GM21447 (cell line): ENCODE measurements at regions not wholly inside any gene's neighbourhood (a gene's known extent, or its start where the extent isn't known, plus 50 kb on each side); places are given as distances from the start of the nearest gene placed in this dataset.

Experiments
- ATAC-seq: cut with Tn5 transposase; IDR thresholded peaks from one replicate; pipeline ENCODE4 v1.9.1; 2021; ENCODE audit not compliant: unreplicated experiment

DNA sequence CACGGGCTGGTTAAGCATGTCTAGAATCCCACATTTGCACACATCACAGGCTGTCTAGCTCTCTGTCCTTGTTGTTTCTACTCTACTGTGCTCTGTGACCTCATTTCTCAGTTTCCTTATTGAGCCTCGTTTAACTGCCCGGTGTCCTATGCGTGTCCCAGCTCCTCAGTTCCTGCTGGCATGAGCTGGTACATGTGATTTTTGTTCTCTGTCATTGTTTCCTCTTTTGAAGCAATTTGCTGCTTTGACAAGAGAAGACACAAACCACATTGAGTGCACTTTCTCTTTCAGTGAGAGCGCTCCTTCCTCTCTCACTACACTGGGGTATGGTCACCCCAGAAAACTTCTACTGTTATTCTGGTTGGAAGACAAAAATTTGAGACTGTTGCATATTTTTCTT lies 563.5 kb downstream of the PDCD6IP start:
- peak; percentile 98 for ATAC-seq

DNA sequence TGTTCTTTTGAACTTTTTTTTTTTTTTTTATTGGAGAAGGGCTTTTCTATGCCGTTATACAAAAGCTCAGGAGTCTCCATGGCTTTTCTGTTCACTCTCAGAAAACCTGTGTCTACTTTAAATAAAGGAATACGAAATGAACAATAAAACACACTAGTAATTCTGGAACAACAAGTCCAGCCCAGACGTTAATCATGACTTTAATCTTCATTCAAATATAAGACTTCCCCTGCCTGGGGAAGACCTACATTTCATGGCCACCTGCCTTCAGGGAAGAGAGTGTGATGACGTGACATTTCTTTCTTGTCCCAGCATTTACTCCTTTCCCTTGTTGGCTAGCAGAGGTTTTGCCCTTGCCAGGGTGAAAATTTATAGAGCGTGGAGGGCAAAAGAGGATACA lies 564.5 kb downstream of the PDCD6IP start:
- ATAC-seq: no peak

GRCh38 chr3:34363881-34364280 lies 565.5 kb downstream of the PDCD6IP start:
- ATAC-seq: no peak

GRCh38 chr3:34364335-34364734 lies 565.9 kb downstream of the PDCD6IP start:
- ATAC-seq: no peak

GRCh38 chr3:34365231-34365630 lies 566.8 kb downstream of the PDCD6IP start:
- no peak for ATAC-seq

DNA sequence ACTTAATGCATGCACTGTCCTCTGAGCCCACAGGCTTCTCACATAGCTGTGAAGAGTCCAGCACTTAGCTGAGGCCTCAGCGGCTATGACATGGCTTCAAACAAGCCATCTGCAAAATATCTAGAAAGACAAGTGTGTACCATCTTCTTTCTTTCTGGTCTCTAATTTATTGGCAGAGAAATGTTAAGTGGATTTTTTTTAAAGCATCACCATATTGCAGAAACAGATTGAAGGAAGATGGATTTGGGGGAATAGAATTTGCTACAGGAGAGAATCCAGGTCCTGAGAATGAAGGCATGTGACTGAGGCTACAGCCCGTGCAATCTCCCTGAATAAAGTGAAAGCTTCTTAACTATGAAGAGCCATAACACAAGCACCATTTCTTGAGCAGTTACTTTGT lies 567.3 kb downstream of the PDCD6IP start:
- ATAC-seq: no peak

DNA sequence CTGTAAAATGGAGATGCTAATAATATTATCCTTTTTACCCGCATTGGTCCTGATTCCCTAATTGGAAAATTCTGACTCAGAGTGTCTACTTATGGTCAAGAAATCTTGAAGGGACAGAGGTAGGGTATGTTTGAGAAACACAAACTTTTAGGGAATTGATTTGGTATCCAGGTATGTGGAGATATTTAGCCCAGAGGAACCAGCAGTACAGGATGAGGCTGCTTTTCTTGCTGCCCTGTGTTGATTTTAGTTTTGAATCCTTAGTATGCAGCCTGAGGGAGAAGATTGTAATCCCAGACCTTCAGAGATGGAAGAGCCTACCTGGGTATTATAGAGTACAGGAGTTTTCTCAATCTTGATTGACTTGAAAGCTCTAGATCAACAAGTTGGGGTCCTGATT lies 569.1 kb downstream of the PDCD6IP start:
- no peak for ATAC-seq

DNA sequence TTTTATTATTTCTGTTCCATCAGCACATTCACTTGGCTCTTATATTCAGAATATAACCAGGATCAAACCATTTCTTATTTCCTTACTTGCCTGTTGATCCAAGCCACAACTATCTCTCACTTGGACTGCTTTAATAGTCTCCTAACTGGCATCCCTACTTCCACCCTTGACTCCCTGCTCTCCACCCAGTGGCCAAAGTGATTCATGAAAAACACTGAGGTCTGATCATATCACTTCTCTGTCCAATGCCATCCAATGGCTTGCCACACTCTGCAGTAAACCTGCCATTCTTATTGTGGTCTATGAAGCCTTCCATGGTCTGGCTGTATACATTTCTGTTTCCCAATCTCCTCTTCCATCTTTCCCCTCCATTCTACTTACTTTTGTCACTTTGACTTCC lies 576.1 kb downstream of the PDCD6IP start:
- ATAC-seq: no peak

DNA sequence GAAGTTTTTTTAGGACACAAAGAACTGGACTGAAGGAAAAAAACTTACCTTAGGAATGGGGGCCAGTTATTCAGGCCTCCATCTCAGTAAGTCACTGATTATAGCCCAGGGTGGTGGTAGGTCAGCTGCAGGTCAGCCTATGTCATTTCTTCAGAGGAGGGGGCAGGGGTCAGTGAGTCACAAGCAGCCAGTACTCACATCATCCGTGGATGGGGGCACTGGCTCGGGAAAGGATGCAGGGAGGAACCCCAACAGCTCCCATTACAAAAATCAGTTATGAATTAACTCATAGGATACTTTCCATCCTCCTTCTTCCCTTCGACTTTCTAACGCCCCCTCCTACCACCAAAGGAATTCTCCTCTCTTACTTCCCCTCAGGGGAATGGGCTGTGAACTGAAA lies 578.3 kb downstream of the PDCD6IP start:
- no peak for ATAC-seq

DNA sequence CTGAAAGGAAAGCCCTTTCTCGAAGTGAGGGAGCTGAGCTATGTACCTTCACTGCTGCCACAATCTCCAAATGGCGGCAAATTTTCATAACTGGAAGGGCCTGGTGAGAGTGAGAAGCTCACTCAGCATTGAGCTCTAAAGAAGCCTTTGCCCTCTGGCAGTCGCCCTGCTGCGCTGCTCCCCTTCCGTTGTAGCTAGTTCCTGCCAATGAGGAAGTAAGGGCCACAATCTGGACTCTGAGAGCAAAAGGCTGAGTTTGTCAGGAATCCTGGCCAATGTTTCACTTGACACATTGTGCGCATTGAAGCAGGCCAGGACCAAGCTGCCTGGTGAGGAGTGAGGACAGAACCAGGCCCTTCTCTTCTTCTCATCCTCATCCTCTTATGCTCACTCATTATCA lies 579.5 kb downstream of the PDCD6IP start:
- ATAC-seq: no peak

- no peak for ATAC-seq
Measured at GRCh38 chr3:34381243-34381642, 582.8 kb downstream of the PDCD6IP start.

- no peak for ATAC-seq
Measured at GRCh38 chr3:34382859-34383258, 584.4 kb downstream of the PDCD6IP start.

GRCh38 chr3:34386309-34386708 lies 587.9 kb downstream of the PDCD6IP start:
- no peak for ATAC-seq

DNA sequence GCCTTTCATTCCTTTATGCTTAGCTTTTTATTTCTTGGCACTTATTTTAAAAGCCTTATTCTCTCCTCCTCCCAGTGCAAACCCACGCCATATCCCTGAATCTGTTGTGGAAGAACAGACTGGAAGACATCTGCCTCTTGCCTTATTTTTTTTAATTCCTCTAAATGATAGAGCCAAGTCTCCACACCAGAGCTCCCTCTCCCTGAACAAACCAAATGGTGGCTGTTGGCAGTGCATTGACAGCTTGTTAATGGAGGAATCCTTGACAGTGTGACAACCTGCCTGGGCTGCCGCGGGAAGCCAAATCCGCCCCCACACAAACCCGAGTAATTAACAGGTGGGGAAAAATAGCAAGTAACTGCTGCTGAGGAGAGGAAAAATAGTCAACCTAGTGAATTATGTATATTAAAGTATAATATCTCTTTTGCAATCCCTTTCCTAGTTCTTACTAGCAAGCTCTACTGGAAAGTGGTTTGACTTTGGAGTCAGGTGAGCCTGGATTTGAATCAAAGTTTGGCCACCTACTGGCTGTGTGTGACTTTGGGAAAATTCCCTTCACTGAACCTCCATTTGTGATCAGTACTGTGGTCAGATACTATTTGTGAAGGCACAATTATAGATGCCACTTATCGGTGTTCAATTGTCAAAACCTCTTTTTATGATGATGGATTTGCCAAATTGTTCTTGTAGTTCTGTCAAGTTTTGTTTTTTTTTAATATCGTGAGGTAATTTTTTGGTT lies 589.6 kb downstream of the PDCD6IP start:
- no peak for ATAC-seq

GRCh38 chr3:34388830-34389229 lies 590.4 kb downstream of the PDCD6IP start:
- no peak for ATAC-seq

GRCh38 chr3:34394978-34395748 lies 596.7 kb downstream of the PDCD6IP start:
- ATAC-seq: no peak

- ATAC-seq: no peak
Measured at GRCh38 chr3:34396288-34396687, 597.9 kb downstream of the PDCD6IP start.

DNA sequence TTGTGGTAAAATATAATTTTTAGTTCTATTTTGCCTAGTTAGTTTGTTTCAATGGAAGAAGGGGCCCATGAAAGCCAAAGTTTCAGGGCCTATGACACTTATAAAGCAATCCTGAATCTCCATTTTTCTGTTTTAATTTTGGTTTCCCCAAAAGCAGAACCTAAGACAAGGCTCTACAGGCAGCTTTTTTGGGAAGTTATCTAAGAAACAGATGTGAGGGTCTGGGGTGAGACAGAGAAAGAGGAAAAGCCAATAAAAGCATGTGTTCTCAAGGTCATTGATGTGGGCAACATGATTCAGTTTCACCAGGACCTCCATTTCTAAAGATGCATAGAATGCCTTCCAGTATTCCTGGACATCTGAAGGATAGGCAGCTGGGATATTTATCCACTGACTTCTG lies 598.5 kb downstream of the PDCD6IP start:
- ATAC-seq: no peak

DNA sequence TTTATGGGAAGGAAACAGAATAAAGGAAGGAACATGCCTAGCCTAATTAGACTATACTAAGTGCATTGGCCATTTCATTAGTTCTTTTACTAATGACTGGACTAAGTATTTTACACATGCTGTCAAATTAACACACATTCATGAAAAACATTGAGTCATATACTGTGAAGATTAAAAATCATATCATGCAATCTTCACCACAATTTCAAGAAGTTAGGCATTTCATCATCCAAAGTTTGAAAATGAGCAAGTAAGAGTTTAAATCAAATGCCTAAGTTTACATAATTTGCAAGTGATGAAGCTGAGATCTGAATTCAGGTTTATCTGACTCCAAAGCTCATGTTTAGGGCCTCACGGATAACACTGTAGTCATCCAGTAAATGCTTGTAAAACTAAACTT lies 601.0 kb downstream of the PDCD6IP start:
- no peak for ATAC-seq

DNA sequence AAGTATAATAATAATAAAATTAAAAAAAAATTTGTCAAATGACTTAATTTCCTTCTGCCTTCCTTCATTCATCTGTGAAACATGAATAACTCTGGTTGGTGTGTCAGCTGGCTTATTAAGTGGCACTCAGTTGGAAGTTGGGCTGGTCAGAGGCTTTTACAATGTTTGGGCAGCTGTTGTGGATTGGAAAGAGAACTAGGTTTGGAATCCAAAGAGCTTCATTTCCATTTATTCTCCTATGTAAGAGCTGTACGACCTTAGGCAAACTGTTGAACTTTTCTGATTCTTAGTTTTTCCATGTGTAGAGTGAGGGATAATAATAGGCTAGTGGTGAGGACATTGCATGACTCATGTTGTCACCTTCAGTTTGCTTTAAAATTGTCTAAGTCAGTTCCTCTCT lies 606.7 kb downstream of the PDCD6IP start:
- ATAC-seq: no peak

- ATAC-seq: no peak
Measured at GRCh38 chr3:34407281-34407680, 608.9 kb downstream of the PDCD6IP start.

DNA sequence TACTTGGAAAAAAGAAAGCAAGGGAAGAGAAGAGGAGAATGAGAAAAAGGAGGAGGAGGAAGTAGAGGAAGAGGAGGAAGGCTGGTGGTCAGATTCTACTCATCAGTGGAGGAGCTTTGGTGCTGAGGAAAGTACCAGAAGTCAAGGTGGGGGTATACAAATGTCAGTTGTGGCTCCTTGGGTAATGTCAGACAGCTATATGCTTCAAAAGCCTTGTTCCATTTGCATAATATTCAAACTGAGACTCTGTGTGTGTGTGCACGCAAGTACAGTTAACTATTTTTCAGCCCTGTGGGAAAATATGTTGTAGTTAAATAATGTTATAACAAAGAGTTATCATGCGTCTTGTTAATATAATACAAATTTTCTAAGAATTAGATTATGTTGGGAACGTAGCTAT lies 609.7 kb downstream of the PDCD6IP start:
- ATAC-seq: no peak

GRCh38 chr3:34411596-34411995 lies 613.2 kb downstream of the PDCD6IP start:
- ATAC-seq: no peak
